Caco-2 (cell line): ENCODE measurements at regions not wholly inside any gene's neighbourhood (a gene's known extent, or its start where the extent isn't known, plus 50 kb on each side); places are given as distances from the start of the nearest gene placed in this dataset.

Experiments
- BruUV-seq: library from RNA; stranded (reverse); fragments of 400-500 nt; replicated peaks from 2 replicates; lab custom pipeline; 2021; lab: Mats Ljungman, UMichigan
- CTCF ChIA-PET: fragments of 300-600 bp; sonication (Branson Sonifier 250); formaldehyde crosslinking; loops from one replicate; lab custom pipeline; 2022; ENCODE audit warnings: antibody characterized with exemption; lab: Charles Lee
- POLR2A ChIA-PET: fragments of 300-600 bp; sonication (Branson Sonifier 250); formaldehyde crosslinking; loops from one replicate; lab custom pipeline; 2022; ENCODE audit warnings: antibody characterized with exemption; lab: Charles Lee
- DNase-seq, 2 experiments: peaks; one replicate each; pipeline versions ENCODE4 v3.0.0 to v3.0.0-alpha.2; 2020 to 2022
- H3K27me3 ChIP-seq: replicated peaks from 2 replicates; pipeline ENCODE4 v1.6.0; 2011; ENCODE audit warnings: low read length; ENCODE audit not compliant: control insufficient read depth, insufficient read depth
- H3K36me3 ChIP-seq: 2 replicates; pipeline ENCODE4 v1.5.1; 2011; ENCODE audit warnings: low read length; ENCODE audit not compliant: control insufficient read depth, insufficient read depth
- H3K4me1 ChIP-seq: fragments of 250-450 bp; sonication (Bioruptor Pico); 2 replicates; pipeline ENCODE4 v1.5.1; 2020; ENCODE audit warnings: mild to moderate bottlenecking
- H3K4me3 ChIP-seq: 2 replicates; pipeline ENCODE4 v1.5.1; 2011; ENCODE audit warnings: low read depth, mild to moderate bottlenecking, control low read depth, low read length
- H3K9me3 ChIP-seq: fragments of 250-450 bp; sonication (Bioruptor Pico); 2 replicates; pipeline ENCODE4 v1.5.1; 2020; ENCODE audit warnings: mild to moderate bottlenecking, moderate library complexity
- H3K27ac Mint-ChIP-seq: one replicate; pipeline ENCODE4 v1.8.0; 2022; ENCODE audit warnings: mixed read lengths; ENCODE audit not compliant: unreplicated experiment
- H3K27me3 Mint-ChIP-seq: one replicate; pipeline ENCODE4 v1.8.0; 2022; ENCODE audit warnings: mixed read lengths; ENCODE audit not compliant: insufficient read depth, unreplicated experiment
- H3K36me3 Mint-ChIP-seq: one replicate; pipeline ENCODE4 v1.8.0; 2022; ENCODE audit warnings: mild to moderate bottlenecking, mixed read lengths; ENCODE audit not compliant: insufficient read depth, unreplicated experiment
- H3K4me1 Mint-ChIP-seq: one replicate; pipeline ENCODE4 v1.8.0; 2022; ENCODE audit warnings: low read depth, mixed read lengths; ENCODE audit not compliant: unreplicated experiment
- H3K4me3 Mint-ChIP-seq: one replicate; pipeline ENCODE4 v1.8.0; 2022; ENCODE audit warnings: mild to moderate bottlenecking, moderate library complexity, mixed read lengths; ENCODE audit not compliant: unreplicated experiment
- H3K9me3 Mint-ChIP-seq: one replicate; pipeline ENCODE4 v1.8.0; 2022; ENCODE audit warnings: mixed read lengths; ENCODE audit not compliant: unreplicated experiment
- CTCF ChIP-seq, 2 experiments: fragments of 200-600 bp in 1 of 2; IDR thresholded peaks; 1 replicate in 1 of 2; 2 replicates in 1 of 2; pipeline versions ENCODE4 v1.5.1 to v1.8.0; 2011 to 2022; ENCODE audit warnings: antibody characterized with exemption in 1 of 2, control low read depth in 1 of 2, inconsistent platforms in 1 of 2, low read depth in 1 of 2, low read length in 1 of 2, mild to moderate bottlenecking in 1 of 2, moderate library complexity in 1 of 2; ENCODE audit not compliant: insufficient read depth in 1 of 2, severe bottlenecking in 1 of 2, unreplicated experiment in 1 of 2
- intact Hi-C: fragments of 100-400 bp; cut with micrococcal nuclease; formaldehyde crosslinking; loops from one replicate; pipeline ENCODE4 v1.10.0; 2022; ENCODE audit not compliant: unreplicated experiment

DNA sequence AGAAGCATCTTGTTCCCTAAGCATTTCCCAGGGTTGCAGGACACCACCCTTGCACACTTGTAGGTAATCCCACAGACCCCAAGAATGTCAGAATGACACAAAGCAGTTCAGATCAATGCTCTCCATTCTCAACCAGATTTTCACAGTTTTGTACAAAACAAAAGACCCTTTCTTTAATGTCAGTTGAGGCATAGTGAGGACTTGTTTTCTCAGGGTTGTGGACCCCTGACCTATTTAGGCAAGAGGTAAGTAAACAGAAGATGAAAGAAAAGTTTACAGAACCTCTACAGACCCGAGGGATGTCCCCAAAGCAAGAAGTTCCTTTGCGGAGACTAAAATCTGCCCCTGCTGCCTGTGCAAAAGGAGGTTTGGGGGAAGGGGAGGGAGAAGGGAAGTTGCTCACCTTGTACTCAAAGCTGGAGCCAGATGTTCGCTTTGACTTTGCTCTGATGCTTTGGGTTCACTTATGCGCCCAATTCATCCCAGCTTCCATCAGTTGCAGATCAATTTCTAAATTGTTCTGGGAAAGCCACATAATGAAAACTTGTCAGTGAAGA, 635.4 kb downstream of the EPHA4 start:
- no peak for DNase-seq
- H3K27me3 ChIP-seq = no peaks in the 10 kb centered on the region
- H3K4me1 ChIP-seq = no peaks in the 10 kb centered on the region
- intact Hi-C loops = no loop called here
- Mint-ChIP-seq H3K4me1 (no peaks in the 10 kb centered on the region), H3K4me3 (no peak overlapping the region), H3K27ac (no peak overlapping the region), H3K36me3 (no peaks in the 10 kb centered on the region), H3K9me3 (no peaks in the 10 kb centered on the region), H3K27me3 (peaks cover 2% of the 10 kb centered on the region)
- H3K4me3 ChIP-seq = no peak overlapping the region
- POLR2A ChIA-PET = no interaction called here
- no peak for TF ChIP-seq CTCF (IDR thresholded peaks at IDR 0.05; ENCODE audit: insufficient read depth in 1 of 2, low read depth in 1 of 2, low read length in 1 of 2, severe bottlenecking in 1 of 2, unreplicated experiment in 1 of 2)
- no peaks in the 10 kb centered on the region for H3K36me3 ChIP-seq
- no TSS peak for BruUV-seq
- H3K9me3 ChIP-seq = no peaks in the 10 kb centered on the region; the same call in 1 of the 2 replicates
- CTCF ChIA-PET = no interaction called here

- DNase-seq = no peak
- Mint-ChIP-seq H3K9me3 (no peaks in the 10 kb centered on the region), H3K4me1 (no peaks in the 10 kb centered on the region), H3K27ac (no peak overlapping the region), H3K27me3 (peaks cover 2% of the 10 kb centered on the region), H3K36me3 (no peaks in the 10 kb centered on the region), H3K4me3 (no peak overlapping the region)
- intact Hi-C loops = no loop called here
- no TSS peak for BruUV-seq
- no peaks in the 10 kb centered on the region for H3K27me3 ChIP-seq
- H3K9me3 ChIP-seq = no peaks in the 10 kb centered on the region; the same call in 1 of the 2 replicates
- H3K4me1 ChIP-seq = no peaks in the 10 kb centered on the region
- POLR2A ChIA-PET = no interaction called here
- CTCF ChIA-PET = no interaction called here
- H3K36me3 ChIP-seq = no peaks in the 10 kb centered on the region
- no peak for TF ChIP-seq CTCF (IDR thresholded peaks at IDR 0.05; ENCODE audit: insufficient read depth in 1 of 2, low read depth in 1 of 2, low read length in 1 of 2, severe bottlenecking in 1 of 2, unreplicated experiment in 1 of 2)
- H3K4me3 ChIP-seq = no peak overlapping the region
Observed at GRCh38 chr2:220937245-220937644, 634.9 kb downstream of the EPHA4 start.

DNA sequence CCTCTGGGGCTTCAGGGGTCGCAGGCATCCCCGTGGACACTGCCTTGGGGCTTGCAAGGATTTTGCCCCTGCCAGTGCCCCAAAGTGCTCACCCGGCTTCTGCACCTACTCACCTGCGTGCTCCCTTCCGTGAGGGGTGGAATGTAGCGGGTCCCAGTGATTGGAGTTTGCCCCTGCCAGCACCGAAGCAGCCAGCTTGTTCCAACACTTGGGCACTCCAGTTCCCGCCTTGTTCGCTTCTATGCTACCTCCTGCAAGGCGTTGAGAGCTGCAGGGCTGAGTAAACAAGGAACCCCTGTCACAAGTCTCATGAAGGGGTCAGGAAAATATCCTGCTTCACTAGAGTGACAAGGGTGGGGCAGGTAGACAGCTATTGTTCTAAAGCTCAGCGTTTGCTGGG, 631.5 kb downstream of the EPHA4 start:
- ChIA-PET CTCF (no interaction called here), POLR2A (no interaction called here)
- peaks cover 2% of the 10 kb centered on the region for H3K27me3 Mint-ChIP-seq

More for the DNA sequence above, 631.5 kb downstream of the EPHA4 start:
- no peak for TF ChIP-seq CTCF (IDR thresholded peaks at IDR 0.05; ENCODE audit: insufficient read depth in 1 of 2, low read depth in 1 of 2, low read length in 1 of 2, severe bottlenecking in 1 of 2, unreplicated experiment in 1 of 2)
- Histone ChIP-seq H3K9me3 (no peaks in the 10 kb centered on the region; the same call in 1 of the 2 replicates), H3K4me1 (no peaks in the 10 kb centered on the region), H3K27me3 (no peaks in the 10 kb centered on the region), H3K36me3 (no peaks in the 10 kb centered on the region), H3K4me3 (no peak overlapping the region)
- Mint-ChIP-seq H3K27ac (no peak overlapping the region), H3K36me3 (no peaks in the 10 kb centered on the region), H3K4me1 (no peaks in the 10 kb centered on the region), H3K4me3 (no peak overlapping the region), H3K9me3 (no peaks in the 10 kb centered on the region)
- no peak for DNase-seq
- intact Hi-C loops = loop anchor here (10.0 kb wide), 1 partner anchor 256 kb away; no protein-coding TSS in a partner anchor
- BruUV-seq = no TSS peak
